NOMO-1 (cell line): ENCODE measurements at regions not wholly inside any gene's neighbourhood (a gene's known extent, or its start where the extent isn't known, plus 50 kb on each side); places are given as distances from the start of the nearest gene placed in this dataset.

Source experiments
- DNase-seq, 2 experiments: peaks; one replicate each; lab custom pipeline; 2025; ENCODE audit not compliant: unreplicated experiment in 2 of 2; lab: John Stamatoyannopoulos, UW

- DNase-seq = no peak
Measured at GRCh38 chr7:118075936-118076335, 108.0 kb upstream of the LSM8 start.

GRCh38 chr7:118076564-118076963, 107.4 kb upstream of the LSM8 start:
- no peak for DNase-seq

- DNase-seq = no peak
Measured at GRCh38 chr7:118078015-118078414, 105.9 kb upstream of the LSM8 start.

- no peak for DNase-seq
Measured at GRCh38 chr7:118079369-118079768, 104.6 kb upstream of the LSM8 start.

GRCh38 chr7:118080947-118081346, 103.0 kb upstream of the LSM8 start:
- no peak for DNase-seq

GRCh38 chr7:118082506-118082905, 101.5 kb upstream of the LSM8 start:
- DNase-seq = no peak

GRCh38 chr7:118085000-118085399, 99.0 kb upstream of the LSM8 start:
- no peak for DNase-seq

- DNase-seq = no peak
Measured at GRCh38 chr7:118087126-118087525, 96.8 kb upstream of the LSM8 start.

- no peak for DNase-seq
Measured at GRCh38 chr7:118094044-118094443, 89.9 kb upstream of the LSM8 start.

GRCh38 chr7:118104812-118105441, 79.0 kb upstream of the LSM8 start:
- no peak for DNase-seq

GRCh38 chr7:118109607-118110006, 74.4 kb upstream of the LSM8 start:
- no peak for DNase-seq

GRCh38 chr7:118110178-118110925, 73.6 kb upstream of the LSM8 start:
- peak in 1 of 2 experiments; percentile 2 for DNase-seq

- no peak for DNase-seq
Measured at GRCh38 chr7:118111347-118111746, 72.6 kb upstream of the LSM8 start.

GRCh38 chr7:118114175-118114574, 69.8 kb upstream of the LSM8 start:
- DNase-seq = no peak

- no peak for DNase-seq
Measured at GRCh38 chr7:118129041-118129795, 54.7 kb upstream of the LSM8 start.

GRCh38 chr7:118132764-118133163, 51.2 kb upstream of the LSM8 start:
- DNase-seq = no peak
